GM21390 (cell line): ENCODE measurements at regions not wholly inside any gene's neighbourhood (a gene's known extent, or its start where the extent isn't known, plus 50 kb on each side); places are given as distances from the start of the nearest gene placed in this dataset.

Experiments
- ATAC-seq: cut with Tn5 transposase; IDR thresholded peaks from one replicate; pipeline ENCODE4 v1.9.1; 2021; ENCODE audit not compliant: unreplicated experiment

DNA sequence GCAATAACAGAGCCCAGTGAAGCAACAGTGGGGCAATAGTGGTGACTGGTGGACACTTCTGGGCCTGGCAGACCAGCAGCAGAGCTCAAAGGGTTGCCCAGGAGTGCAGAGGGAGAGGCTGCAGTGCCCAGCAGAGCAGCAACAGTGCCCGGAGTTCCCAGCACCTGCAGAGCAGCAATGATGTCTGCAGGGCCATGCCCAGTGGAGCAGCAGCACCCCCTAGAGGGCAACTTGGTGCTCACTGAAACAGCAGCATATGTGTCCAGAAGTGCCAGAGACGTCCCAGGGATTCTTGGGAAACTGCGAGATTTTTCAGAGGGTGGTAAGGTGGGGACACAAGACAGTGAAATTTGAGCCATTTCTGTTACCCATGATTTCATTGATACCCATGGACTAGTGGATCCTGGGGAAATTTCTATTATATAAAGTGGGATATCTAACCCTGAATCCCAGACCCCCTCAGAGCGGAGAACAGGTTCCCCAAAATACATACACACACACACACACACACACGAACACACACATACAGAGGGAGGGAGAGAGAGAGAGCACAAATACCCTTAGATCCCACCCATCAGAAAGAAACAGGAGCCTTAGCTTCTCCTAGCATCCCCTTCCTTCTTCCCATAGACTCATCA lies 156.9 kb upstream of the GJB5 start:
- ATAC-seq, result no peak

DNA sequence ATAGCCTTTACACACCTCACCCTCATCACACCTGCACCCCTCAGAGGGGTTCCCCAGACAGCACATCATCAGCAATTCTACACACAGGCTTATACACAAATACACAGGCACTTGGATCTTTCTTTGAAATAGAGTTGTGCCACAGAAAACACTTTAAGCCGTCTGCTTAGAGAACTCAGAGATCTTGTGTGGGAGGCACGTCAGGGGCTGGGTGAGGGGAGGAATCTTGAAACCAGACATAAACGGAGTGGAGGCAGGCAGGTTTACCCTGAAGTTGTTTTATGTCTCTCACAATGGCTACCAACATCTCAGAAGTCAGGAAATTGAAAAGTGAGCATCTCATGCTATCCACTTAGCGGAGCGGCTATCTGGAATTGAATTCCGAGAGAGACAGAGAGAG lies 151.9 kb upstream of the GJB5 start:
- ATAC-seq, result no peak

DNA sequence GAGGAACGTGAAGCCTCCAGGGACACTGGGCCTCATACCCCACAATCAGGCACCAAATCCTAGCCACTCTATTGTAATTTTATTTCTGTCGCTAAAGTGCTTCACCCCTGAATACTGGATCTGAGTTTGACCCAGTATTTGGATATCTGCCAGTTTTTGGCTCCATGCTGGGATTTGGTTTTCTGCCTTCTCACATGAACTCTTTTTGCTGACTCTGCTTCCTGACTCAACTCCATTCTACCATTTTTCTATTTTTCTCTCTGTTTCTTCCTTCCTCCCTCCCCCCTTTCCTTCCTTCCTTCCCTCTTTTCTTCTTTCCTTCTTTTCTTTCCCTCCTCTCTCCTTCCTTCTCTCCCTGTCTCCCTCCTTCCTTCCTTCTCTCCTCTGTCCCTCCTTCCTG lies 151.3 kb upstream of the GJB5 start:
- no peak for ATAC-seq

DNA sequence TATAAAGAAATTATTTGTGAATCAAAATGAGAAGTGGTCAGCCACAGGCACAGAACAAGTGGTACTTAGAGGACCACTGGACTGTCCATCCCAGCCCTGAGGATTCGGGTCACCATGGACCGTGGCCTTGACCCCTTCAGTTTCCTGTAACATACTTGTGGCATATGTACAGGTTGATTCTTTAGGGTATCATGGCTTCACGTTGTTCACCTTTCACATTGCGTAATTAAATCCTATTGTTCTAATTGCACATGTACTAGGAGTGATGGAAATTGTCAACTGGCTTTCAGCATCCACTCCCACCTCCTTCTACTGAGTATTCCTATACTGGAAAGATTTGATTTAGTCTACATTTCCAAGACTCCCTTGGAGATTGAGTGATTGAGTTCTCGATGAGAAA lies 148.3 kb upstream of the GJB5 start:
- ATAC-seq, result no peak

DNA sequence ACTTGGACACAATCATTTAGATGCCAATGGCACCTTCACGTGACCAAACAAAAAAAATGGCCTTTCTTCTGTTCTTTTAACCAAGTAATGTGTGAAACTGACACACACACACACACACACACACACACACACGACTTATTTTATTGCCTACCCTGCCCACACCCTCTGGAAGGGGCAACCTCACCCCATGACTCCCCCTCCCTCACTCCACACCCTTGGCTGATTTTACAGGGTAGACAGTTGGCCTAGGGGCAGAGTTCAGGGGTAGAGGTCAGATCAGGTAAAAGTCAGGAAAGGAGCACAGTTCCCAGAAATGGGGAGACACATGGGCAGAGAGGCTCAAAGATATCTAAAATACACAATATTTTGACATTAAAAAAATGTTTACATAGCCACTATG lies 144.8 kb upstream of the GJB5 start:
- ATAC-seq, result no peak

DNA sequence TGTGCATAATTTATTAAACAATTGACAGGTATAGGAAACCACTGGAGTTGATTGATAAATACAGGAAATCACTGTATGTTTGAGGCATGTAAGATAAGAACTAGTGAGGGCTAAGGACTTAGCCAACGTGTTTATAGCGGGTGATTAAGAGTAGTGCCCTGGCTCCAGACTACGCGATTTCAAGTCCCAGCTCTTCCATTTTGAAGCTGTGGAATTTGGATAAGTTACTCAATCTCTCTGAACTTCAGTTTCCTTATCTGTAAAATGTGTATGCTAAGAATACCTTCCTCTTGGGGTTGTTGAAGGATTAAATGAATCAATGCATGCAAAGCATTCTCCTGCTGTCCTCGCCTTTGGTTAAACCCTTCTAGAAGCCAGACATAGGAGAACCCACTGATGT lies 143.3 kb upstream of the GJB5 start:
- ATAC-seq, result no peak

DNA sequence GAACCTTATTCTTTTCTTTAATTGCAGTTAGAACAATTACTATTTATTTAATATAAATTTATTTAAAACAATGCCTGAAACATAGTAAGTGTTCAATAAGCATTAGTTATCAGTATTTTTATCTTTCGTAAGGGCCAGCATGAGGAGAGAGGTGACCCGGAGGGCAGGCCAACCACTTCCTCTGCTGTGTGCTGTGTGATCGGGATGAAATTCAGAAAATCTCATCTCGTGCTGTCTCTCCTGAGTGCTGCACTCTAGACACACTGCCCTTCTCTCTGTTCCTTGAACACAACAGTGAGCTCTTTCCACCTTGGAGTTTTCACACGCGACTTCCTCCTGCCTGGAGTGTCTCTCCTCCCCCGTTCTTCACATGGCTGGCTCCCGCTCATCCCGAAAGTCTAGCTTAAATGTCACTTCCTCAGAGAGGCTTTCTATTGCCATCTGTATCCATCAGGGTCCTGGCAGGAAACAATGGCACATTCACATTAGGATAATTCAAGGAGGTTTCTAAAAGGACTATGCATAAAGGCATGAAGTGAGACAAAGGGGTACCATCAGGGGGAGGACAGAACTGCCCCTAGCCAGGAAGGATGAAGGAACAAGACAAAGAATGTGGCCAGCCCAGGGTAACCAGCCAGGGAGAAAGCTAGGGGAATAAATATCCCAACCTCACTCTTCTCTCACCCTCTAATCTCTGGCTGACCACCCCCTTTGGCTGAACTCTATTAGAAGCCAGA lies 142.6 kb upstream of the GJB5 start:
- no peak for ATAC-seq

DNA sequence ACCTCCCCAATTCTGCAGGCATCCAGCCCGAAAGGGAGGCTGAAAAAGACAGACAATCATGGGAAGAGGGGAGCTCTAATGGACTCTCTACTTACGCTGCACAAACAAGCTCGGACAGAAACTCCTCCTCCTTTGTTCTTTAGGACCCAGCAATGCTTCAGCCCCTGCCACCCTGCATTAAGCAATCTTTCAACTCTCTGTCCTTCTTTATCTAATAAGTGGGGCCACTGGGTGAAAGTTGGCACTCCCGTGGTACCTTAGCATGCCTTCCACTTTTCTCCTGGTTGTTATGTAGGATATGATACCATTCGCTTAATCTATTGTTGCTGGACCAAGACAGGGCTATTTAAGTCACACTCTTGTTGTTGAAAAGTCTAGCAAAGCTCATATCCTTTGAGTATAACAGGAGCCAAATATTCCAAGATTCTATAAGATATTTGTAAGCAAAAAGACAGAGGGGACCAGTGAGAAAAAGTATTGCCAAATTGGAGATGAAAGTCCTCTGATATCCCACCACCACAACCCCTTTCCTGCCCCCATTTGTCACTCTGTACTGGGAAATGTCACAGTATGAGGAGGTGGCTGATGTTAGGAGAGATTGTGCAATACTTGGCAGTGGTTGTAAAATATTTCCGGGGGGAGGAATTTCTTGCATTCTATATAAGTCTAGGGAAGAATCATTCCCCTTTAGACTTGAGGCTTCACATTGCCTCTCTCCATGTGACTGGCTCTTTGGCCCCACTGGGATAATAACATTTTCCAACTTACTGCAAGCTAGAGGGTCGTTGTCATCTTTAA lies 137.3 kb upstream of the GJB5 start:
- ATAC-seq, result no peak

DNA sequence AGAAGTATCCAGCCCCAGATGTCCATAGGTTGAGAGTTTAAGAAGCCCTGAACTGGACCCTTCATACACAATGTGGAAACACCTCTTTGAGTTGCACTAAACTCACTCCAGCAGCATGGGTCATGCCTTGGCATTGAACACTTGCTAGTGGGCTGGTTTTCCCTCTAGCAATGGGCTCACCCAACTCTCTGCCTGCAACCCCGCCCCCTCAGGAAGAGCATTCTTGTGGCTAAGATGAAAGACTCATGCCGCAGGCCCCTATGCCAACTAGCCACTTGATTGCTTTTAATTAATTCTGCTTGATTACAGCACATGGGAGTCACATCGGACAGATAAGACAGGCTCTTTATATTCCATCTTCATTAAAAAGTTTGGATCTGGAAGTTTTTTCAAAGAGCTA lies 136.5 kb upstream of the GJB5 start:
- ATAC-seq, result no peak

DNA sequence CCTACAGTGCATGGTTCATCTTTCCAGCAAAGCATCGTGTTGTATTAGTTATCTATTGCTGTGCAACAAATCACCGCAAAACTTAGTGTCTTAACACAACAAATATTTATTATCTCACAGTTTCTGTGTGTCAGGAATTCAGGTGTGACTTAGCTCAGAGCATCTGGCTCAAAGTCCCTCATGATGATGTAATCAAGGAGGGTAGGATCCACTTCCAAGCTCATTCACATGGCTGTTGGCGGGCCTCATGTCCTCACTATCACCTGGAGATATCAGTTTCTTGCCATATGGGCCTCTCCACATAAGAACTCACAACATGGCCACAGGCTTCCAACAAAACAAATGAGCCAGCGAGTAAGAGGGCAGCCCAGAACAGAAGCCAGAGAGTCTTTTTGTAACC lies 135.6 kb upstream of the GJB5 start:
- no peak for ATAC-seq

DNA sequence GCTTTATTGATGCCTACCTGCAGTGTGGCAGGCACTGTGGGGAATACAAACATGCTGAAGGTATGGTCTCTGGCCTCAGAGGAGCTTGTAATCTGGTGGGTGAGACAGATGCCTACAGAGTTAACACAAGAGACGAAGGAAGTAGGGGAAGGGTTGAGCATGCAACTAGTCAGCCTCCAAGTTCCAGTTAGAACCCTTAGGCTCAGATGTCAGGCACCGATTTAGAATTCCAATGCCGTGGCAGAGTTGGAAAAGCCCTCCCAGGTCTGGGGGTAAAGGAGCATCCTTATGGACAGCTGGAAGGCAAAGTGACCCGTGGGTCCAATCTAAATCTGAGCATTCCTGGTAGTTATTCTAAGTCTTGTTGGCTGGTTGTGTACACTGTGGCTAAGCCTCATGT lies 132.9 kb upstream of the GJB5 start:
- no peak for ATAC-seq

DNA sequence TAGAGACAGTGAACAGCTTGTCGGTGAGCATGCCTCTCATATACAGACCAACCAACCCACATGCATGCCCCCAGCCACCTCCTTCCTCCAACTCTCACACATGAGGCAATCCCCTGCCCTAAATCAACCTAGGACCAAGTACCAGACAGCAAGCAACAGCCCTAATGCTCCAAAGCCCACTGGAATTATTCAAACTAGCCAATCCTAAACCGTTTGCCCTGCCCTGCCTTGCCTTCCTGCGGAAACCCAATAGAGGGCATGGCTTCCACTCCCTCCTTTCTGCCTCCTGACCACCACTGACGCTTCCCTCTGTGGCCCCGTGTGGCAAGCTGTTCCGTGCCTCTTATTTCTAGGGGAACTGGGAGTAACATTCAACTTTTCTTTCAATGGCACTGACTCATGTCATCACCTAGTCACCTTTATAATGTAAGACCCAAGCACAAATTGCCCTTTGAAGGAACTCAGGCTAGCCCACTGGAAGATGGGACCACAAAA lies 129.3 kb upstream of the GJB5 start:
- no peak for ATAC-seq

DNA sequence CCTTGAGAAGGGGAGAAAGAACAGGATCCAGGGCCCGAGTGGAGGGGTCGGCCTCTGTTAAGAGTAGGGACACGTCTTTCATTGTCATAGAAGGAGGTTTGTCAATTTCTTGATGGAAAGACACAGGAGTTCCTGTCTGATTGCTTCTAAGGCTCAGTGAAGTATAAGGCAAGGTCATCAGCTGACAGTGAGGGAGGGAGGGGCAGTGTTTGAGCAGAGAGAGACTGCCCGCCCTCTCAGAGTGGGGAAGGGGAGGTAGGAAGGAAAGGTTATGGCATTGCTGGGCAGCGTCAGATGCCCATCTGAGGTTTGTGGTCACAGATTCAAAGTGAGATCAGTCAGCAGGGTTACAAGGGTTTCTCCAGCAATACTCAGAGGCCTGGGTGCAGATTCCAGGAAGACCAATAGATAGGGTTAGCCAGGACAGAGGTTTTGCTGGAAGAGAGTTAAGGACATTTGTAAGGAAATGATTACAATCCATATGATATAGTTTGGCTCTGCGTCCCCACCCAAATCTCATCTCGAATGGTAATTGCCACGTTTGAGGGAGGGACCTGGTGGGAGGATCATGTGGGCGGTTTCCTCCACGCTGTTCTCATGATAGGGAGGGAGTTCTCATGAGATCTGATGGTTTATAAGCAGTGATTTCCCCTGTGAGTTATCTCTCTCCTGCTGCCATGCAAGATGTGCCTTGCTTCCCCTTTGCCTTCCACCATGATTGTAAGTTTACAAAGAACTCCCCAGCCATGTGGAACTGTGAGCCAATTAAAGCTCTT lies 127.2 kb upstream of the GJB5 start:
- no peak for ATAC-seq

DNA sequence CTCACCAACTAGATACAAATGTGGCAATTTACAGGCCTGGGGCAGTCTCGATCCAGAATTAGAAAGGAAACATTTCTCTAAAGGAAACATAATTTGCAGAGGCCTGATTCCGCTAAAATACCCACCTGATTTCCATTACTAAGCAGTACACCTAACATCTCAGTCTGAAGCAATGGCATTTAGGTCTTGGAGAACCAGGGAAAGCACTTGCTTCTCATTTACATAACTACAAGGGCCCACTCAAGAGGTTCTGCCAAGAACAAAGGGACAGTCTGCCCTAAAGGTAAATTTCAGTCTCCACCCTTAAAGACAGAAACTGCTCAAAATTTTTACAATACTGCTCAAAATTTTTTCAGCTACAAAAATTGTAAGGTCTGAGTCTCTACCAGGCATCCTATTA lies 123.7 kb upstream of the GJB5 start:
- ATAC-seq, result no peak

DNA sequence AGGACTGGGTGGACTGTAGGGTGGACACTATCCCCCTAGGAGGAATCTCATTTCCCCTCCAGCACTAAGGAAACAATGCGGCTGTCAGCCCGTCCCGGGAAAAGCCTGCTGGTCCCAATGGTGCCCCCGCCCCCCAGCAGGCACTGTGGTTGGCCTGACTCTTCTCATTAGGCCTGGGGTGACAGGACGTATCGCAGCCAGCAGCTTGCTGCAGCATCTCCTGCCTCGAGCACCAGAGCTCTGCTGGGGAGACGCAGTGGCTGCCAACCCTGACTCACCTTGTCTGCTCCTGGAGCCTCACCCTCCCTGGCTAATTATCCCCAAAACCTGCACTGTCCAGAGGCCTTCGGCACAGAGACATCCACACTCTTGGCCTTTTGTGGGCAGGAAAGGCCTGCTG lies 115.1 kb upstream of the GJB5 start:
- ATAC-seq, result no peak

DNA sequence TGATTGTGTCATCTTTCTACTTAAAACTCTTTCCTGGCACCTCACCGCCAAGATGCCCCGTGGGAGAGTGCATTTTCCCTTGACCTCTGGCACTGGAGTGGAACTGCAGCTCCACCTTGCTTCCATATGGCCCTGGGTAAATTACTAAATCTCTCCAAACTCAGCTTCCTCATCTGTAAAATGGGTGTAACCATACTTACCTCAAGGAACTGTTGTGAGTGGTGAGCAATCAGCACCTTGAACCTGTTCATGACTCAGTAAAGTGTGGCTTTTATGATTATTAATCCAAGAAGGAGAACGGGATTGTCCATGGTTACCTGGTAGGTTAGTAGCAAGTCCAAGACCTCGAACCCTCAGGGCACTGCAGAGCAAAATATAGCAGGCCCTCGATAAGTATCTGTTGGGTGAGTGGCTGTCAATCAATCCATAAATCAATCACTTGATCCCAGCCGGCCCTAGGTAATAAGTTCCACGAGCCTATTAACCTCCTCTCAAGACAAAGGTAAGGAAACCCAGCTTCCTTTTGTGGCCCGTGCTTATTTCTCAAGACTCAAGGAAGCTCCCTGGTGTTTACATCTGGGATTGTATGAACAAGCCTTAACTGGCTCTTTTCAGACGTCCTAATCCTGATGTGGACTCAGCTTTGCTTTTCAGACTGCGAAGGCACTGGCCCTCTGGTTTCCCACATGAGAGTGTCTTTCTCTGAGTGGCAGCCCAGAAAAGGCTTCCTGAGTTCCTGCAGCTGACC lies 114.0 kb upstream of the GJB5 start:
- ATAC-seq, result no peak

DNA sequence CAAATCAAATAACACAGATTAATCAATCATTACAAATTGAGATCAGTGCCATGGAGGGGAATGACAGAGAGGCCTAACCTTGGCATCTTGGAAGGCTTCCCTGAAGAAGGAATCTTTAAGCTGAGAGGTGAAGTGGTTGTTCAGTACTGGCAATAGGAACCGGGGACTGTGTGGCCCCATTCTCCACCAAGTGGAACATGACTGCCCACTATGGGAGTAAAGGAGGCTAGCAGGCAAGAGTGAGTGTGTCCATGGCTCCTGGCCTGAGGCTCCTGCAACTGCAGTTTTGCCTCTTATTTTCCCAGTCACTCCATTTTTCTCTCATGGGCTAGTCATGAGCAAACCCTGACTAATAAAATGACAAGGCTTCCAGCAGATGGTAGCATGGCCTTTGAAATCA lies 112.2 kb upstream of the GJB5 start:
- no peak for ATAC-seq

DNA sequence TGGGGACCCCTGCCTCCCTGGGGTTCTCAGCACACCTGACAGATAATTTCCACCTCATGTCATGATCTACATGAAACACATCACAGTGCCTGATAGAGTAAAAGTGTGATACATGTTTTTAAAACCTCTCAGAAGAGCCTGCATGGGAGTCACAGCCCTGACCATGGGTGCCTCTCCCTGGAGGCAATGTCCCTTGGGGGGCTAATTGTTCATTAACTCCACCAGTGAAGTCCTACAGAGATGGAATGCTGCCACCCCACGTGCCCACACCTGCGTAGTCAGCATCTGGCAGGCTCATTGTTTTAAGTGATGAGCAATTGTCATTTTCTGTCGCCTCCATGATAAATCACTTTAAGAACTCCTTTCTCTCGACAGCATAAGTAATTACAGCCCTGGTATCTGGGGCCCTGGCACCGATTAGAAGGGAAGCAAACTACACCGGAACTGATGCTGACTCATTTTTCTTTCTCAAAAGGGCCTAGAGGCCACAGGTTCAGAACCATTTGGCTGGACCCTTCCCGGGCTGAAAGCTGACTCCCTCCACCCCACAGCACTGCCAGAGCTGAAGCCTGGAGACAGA lies 109.6 kb upstream of the GJB5 start:
- no peak for ATAC-seq

DNA sequence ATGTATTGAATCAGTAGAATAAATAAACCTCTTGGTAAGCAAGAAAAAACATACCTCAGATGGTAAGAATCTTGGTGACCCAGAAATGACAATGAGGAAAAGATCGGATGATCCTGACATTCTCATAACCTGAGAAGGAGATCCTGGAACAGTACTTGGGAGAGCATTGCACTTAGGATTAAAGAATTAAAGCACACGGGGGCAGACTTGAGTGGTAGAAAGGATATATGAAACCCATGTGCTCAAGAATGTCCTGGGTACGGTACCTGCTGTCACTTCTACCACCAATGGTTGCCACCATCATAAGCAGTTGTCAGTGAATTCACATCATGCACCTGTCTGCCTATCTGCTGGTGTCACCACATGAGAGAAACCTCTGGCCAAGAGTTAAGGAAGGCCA lies 108.9 kb upstream of the GJB5 start:
- ATAC-seq, result no peak

DNA sequence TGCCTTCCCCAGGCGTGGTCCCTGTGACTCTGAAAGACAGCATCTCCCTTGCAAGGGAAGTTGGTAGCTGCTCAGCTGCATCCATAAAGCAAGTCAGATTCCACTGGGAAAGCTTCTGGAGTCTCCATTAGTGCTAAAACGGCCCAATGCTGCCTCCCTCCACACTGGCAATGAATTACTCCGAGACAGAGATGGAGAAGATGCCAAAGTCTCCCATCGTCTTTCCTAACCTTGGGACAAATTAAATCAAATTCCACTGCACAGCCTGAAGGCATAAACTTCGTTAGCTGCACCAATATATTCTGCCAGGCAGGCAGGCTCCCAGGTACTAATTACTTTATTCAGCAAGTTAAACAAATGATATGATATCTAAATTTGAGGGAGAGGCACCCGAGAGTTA lies 106.3 kb upstream of the GJB5 start:
- no peak for ATAC-seq
